ENCODE measurements at regions not wholly inside any gene's neighbourhood (a gene's known extent, or its start where the extent isn't known, plus 50 kb on each side); places are given as distances from the start of the nearest gene placed in this dataset.

DNA sequence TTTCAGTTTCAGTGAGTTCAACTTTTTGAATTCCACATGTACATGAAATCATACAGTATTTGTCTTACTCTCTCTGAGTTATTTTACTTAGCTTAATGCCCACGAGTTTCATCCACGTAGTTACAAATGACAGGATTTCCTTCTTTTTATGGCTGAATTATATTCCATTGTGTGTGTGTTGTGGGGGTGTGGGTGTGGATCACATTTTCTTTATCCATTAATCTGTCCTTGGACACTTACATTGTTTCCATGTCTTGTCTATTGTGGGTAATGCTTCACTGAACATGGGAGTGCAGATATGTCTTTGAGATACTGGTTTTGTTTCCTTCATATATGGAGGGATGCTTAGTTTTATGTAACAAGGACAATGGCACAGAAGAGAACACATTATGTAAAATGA lies 63.5 kb upstream of the TMTC1 start:
- TF ChIP-seq, protein P1, sequence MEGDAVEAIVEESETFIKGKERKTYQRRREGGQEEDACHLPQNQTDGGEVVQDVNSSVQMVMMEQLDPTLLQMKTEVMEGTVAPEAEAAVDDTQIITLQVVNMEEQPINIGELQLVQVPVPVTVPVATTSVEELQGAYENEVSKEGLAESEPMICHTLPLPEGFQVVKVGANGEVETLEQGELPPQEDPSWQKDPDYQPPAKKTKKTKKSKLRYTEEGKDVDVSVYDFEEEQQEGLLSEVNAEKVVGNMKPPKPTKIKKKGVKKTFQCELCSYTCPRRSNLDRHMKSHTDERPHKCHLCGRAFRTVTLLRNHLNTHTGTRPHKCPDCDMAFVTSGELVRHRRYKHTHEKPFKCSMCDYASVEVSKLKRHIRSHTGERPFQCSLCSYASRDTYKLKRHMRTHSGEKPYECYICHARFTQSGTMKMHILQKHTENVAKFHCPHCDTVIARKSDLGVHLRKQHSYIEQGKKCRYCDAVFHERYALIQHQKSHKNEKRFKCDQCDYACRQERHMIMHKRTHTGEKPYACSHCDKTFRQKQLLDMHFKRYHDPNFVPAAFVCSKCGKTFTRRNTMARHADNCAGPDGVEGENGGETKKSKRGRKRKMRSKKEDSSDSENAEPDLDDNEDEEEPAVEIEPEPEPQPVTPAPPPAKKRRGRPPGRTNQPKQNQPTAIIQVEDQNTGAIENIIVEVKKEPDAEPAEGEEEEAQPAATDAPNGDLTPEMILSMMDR (conservative IDR thresholded peaks at IDR 0.05; ENCODE audit: low read length): no peak
- no peak for TF ChIP-seq EZH2phosphoT487 (IDR thresholded peaks at IDR 0.05; ENCODE audit: borderline replicate concordance)

All from Loucy (cell line).